T-cell (primary cell): ENCODE measurements at regions not wholly inside any gene's neighbourhood (a gene's known extent, or its start where the extent isn't known, plus 50 kb on each side); places are given as distances from the start of the nearest gene placed in this dataset.

Experiments used
- ATAC-seq, 4 experiments: fragments of 200-7000 bp in 3 of 4; fragments of 150-1000 bp in 1 of 4; cut with Tn5 transposase; replicated peaks in 1 of 4; 1 replicate in 3 of 4; 2 replicates in 1 of 4; pipeline ENCODE4 v1.10.0; 2021; ENCODE audit warnings: moderate library complexity in 3 of 4, mild to moderate bottlenecking in 2 of 4, moderate number of reproducible peaks in 1 of 4
- CTCF ChIA-PET, 2 donors: fragments of 300-600 bp; sonication (Branson Sonifier 250); formaldehyde crosslinking; loops; one replicate each; lab custom pipeline; 2022; ENCODE audit warnings: antibody characterized with exemption in 2 of 2; lab: Charles Lee
- POLR2A ChIA-PET, 2 donors: fragments of 300-600 bp; sonication (Branson Sonifier 250); formaldehyde crosslinking; loops; one replicate each; lab custom pipeline; 2022; ENCODE audit warnings: antibody characterized with exemption in 2 of 2; lab: Charles Lee
- DNase-seq, 35 experiments: peaks; one replicate each; pipeline versions ENCODE4 v3.0.0 to v3.0.0-alpha.2; 2013 to 2023
- H3K27ac ChIP-seq: one replicate; pipeline ENCODE4 v1.5.1; 2013; ENCODE audit warnings: low read length
- H3K27me3 ChIP-seq, 2 experiments: replicated peaks in 1 of 2; 1 replicate in 1 of 2; 2 replicates in 1 of 2; pipeline versions ENCODE4 v1.6.1 to v1.7.0; 2013; ENCODE audit warnings: low read length in 1 of 2, mixed read lengths in 1 of 2; ENCODE audit not compliant: control insufficient read depth in 2 of 2, insufficient read depth in 2 of 2; ENCODE audit errors: extremely low read depth in 1 of 2
- H3K36me3 ChIP-seq, 2 donors: 1 replicate in 1 of 2; 2 replicates in 1 of 2; pipeline versions ENCODE4 v1.6.1 to v1.7.0; 2013; ENCODE audit warnings: low read length in 1 of 2; ENCODE audit not compliant: control insufficient read depth in 2 of 2, insufficient read depth in 1 of 2; ENCODE audit errors: extremely low read depth in 1 of 2
- H3K4me1 ChIP-seq, 2 experiments: 1 replicate in 1 of 2; 2 replicates in 1 of 2; pipeline versions ENCODE4 v1.6.1 to v1.7.0; 2013; ENCODE audit warnings: low read length in 2 of 2, mixed read lengths in 1 of 2; ENCODE audit not compliant: insufficient read depth in 2 of 2, control insufficient read depth in 1 of 2; ENCODE audit errors: extremely low read depth in 1 of 2
- H3K4me3 ChIP-seq, 2 donors: 1 replicate in 1 of 2; 2 replicates in 1 of 2; pipeline versions ENCODE4 v1.5.1 to v1.7.0; 2013; ENCODE audit warnings: mild to moderate bottlenecking in 2 of 2, low read length in 1 of 2, moderate library complexity in 1 of 2; ENCODE audit not compliant: control insufficient read depth in 1 of 2; ENCODE audit errors: extremely low read depth in 1 of 2
- H3K9me3 ChIP-seq: 2 replicates; pipeline ENCODE4 v1.7.0; 2013
- H3K27ac Mint-ChIP-seq, 2 donors: one replicate each; pipeline ENCODE4 v1.8.0; 2020 to 2021; ENCODE audit warnings: mild to moderate bottlenecking in 2 of 2, mixed read lengths in 2 of 2
- H3K27me3 Mint-ChIP-seq, 2 donors: one replicate each; pipeline ENCODE4 v1.8.0; 2021 to 2022; ENCODE audit warnings: mixed read lengths in 2 of 2
- H3K36me3 Mint-ChIP-seq: one replicate; pipeline ENCODE4 v1.8.0; 2021; ENCODE audit warnings: mixed read lengths
- H3K4me1 Mint-ChIP-seq, 3 donors: one replicate each; pipeline ENCODE4 v1.8.0; 2020 to 2022; ENCODE audit warnings: mixed read lengths in 3 of 3, mild to moderate bottlenecking in 1 of 3
- H3K4me3 Mint-ChIP-seq, 3 donors: one replicate each; pipeline ENCODE4 v1.8.0; 2020 to 2022; ENCODE audit warnings: mild to moderate bottlenecking in 3 of 3, mixed read lengths in 3 of 3, moderate library complexity in 3 of 3
- H3K9me3 Mint-ChIP-seq, 3 donors: one replicate each; pipeline ENCODE4 v1.8.0; 2020 to 2022; ENCODE audit warnings: mixed read lengths in 3 of 3
- WGBS: methylation state at CpG from one replicate; pipeline ENCODE4 v1.1.5; 2013; ENCODE audit warnings: missing lambda C conversion rate; ENCODE audit not compliant: insufficient coverage; 5-methylcytosine and 5-hydroxymethylcytosine counted together

GRCh38 chr18:29191263-29191662 lies 1014.3 kb upstream of the CDH2 start:
- H3K27ac Mint-ChIP-seq: no peak overlapping the region
- Histone ChIP-seq H3K9me3 (no peaks in the 10 kb centered on the region), H3K36me3 (no peaks in the 10 kb centered on the region), H3K27me3 (no peaks in the 10 kb centered on the region), H3K27ac (no peak overlapping the region), H3K4me3 (no peak overlapping the region), H3K4me1 (no peaks in the 10 kb centered on the region)
- ChIA-PET POLR2A (no interaction called here), CTCF (no interaction called here)
- no peaks in the 10 kb centered on the region for H3K36me3 Mint-ChIP-seq
- no peaks in the 10 kb centered on the region for H3K27me3 Mint-ChIP-seq
- no peak for DNase-seq
- H3K4me1 Mint-ChIP-seq: no peaks in the 10 kb centered on the region
- 50% methylated on average over 2 of the region's 3 CpGs for WGBS
- no peak overlapping the region for H3K4me3 Mint-ChIP-seq
- peaks cover 5 to 29% (median 21%) of the 10 kb centered on the region in 3 donors for H3K9me3 Mint-ChIP-seq
- no peak for ATAC-seq

GRCh38 chr18:29188760-29189159 lies 1011.8 kb upstream of the CDH2 start:
- Mint-ChIP-seq H3K9me3 (peaks cover 5 to 33% (median 15%) of the 10 kb centered on the region in 3 donors), H3K36me3 (no peaks in the 10 kb centered on the region), H3K27me3 (no peaks in the 10 kb centered on the region), H3K4me1 (no peaks in the 10 kb centered on the region), H3K4me3 (no peak overlapping the region), H3K27ac (no peak overlapping the region)
- Histone ChIP-seq H3K36me3 (no peaks in the 10 kb centered on the region), H3K9me3 (no peaks in the 10 kb centered on the region), H3K27ac (no peak overlapping the region), H3K4me3 (no peak overlapping the region), H3K27me3 (no peaks in the 10 kb centered on the region), H3K4me1 (no peaks in the 10 kb centered on the region)
- ChIA-PET POLR2A (no interaction called here), CTCF (no interaction called here)
- ATAC-seq: no peak
- DNase-seq: no peak

GRCh38 chr18:29185801-29186200 lies 1008.9 kb upstream of the CDH2 start:
- CTCF ChIA-PET: no interaction called here
- POLR2A ChIA-PET: no interaction called here
- Mint-ChIP-seq H3K27me3 (no peaks in the 10 kb centered on the region), H3K4me3 (no peak overlapping the region), H3K36me3 (no peaks in the 10 kb centered on the region), H3K27ac (no peak overlapping the region), H3K4me1 (no peaks in the 10 kb centered on the region), H3K9me3 (peaks cover 5 to 20% (median 11%) of the 10 kb centered on the region in 3 donors)
- H3K4me1 ChIP-seq: no peaks in the 10 kb centered on the region
- no peaks in the 10 kb centered on the region for H3K9me3 ChIP-seq
- H3K36me3 ChIP-seq: no peaks in the 10 kb centered on the region
- ATAC-seq (no peak), DNase-seq (no peak)
- no CpG with 5 or more reads among the region's 1 CpG for WGBS
- H3K4me3 ChIP-seq: no peak overlapping the region
- no peaks in the 10 kb centered on the region for H3K27me3 ChIP-seq
- H3K27ac ChIP-seq: no peak overlapping the region

DNA sequence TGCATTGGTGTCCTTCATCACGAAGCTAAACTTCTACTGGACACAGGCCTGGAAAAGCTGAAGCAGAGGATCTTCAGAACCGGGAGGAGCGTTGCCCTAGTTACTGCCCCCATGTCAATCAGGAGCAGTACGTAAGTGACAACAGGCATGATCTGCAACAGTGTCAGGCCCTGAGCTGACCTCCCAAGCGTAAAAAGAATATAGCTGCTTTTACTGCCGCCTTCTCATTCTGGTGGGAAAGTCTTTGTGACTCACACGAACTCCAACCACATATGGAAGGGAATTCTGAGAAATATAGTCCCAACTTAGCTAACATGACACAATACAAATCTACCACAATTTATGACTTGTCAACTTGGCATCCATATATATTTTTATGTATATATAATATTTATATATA lies 1007.7 kb upstream of the CDH2 start:
- no peak overlapping the region for H3K4me3 ChIP-seq
- H3K27me3 Mint-ChIP-seq: no peaks in the 10 kb centered on the region
- ChIA-PET POLR2A (no interaction called here), CTCF (no interaction called here)
- H3K9me3 Mint-ChIP-seq: peaks cover 2 to 18% (median 7%) of the 10 kb centered on the region in 3 donors
- no peak overlapping the region for H3K4me3 Mint-ChIP-seq
- H3K36me3 Mint-ChIP-seq: no peaks in the 10 kb centered on the region
- ATAC-seq (no peak), DNase-seq (no peak)
- H3K4me1 Mint-ChIP-seq: no peaks in the 10 kb centered on the region
- H3K36me3 ChIP-seq: no peaks in the 10 kb centered on the region
- WGBS: 83% methylated on average over 4 of the region's 7 CpGs
- no peak overlapping the region for H3K27ac Mint-ChIP-seq
- H3K4me1 ChIP-seq: no peaks in the 10 kb centered on the region
- H3K27me3 ChIP-seq: no peaks in the 10 kb centered on the region
- H3K9me3 ChIP-seq: no peaks in the 10 kb centered on the region
- H3K27ac ChIP-seq: no peak overlapping the region

DNA sequence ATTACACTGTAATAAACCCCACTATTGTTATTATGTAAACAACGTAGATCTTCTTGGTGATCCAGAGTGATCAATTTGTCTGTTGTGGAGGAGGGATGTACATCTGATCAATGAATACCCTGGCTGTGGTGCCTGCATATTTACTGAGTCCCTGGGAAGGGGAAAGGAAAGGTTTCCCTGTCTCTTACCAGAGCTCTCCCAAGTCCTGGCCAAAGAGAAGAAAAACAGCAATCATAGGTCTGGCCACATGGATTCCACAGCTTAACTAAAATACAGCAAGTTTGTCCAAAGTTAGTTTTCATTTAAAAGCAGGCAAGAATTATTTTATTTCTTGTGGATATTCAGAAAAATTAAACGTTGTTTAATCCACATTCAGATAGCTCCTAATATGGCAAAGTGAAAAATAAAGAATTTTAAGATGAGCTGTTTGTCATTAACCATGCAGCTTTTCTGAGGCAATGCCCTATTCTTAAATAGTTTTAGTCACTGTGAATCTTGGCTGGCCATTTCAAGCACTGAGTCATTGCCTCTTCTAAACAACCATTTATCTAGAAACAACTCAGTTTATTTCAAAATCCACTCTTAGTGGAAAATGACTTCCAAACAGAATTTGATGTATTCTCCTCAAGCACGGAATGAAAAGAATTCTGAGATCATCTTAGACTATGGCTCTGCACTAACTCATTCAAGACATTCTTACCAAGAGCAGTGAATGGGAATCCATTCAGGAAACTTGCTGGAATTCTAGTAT lies 1004.4 kb upstream of the CDH2 start:
- peaks cover 5 to 7% (median 6%) of the 10 kb centered on the region in 3 donors for H3K9me3 Mint-ChIP-seq
- H3K4me3 ChIP-seq: no peak overlapping the region
- no peak for ATAC-seq

GRCh38 chr18:29176681-29177080 lies 999.8 kb upstream of the CDH2 start:
- Mint-ChIP-seq H3K36me3 (no peaks in the 10 kb centered on the region), H3K9me3 (peaks cover 9 to 11% (median 10%) of the 10 kb centered on the region in 3 donors)
- POLR2A ChIA-PET: no interaction called here

More for the DNA sequence above, 1004.4 kb upstream of the CDH2 start:
- Mint-ChIP-seq H3K36me3 (no peaks in the 10 kb centered on the region), H3K4me3 (no peak overlapping the region), H3K4me1 (no peaks in the 10 kb centered on the region), H3K27ac (no peak overlapping the region), H3K27me3 (no peaks in the 10 kb centered on the region)
- Histone ChIP-seq H3K27me3 (no peaks in the 10 kb centered on the region), H3K36me3 (no peaks in the 10 kb centered on the region), H3K4me1 (no peaks in the 10 kb centered on the region), H3K27ac (no peak overlapping the region), H3K9me3 (no peaks in the 10 kb centered on the region)
- DNase-seq: no peak
- no CpG with 5 or more reads among the region's 3 CpGs for WGBS
- ChIA-PET CTCF (no interaction called here), POLR2A (no interaction called here)

More at GRCh38 chr18:29176681-29177080, 999.8 kb upstream of the CDH2 start:
- no peak overlapping the region for H3K4me3 Mint-ChIP-seq
- H3K27me3 ChIP-seq: no peaks in the 10 kb centered on the region
- H3K36me3 ChIP-seq: no peaks in the 10 kb centered on the region
- H3K4me3 ChIP-seq: no peak overlapping the region
- no peaks in the 10 kb centered on the region for H3K4me1 Mint-ChIP-seq
- no peaks in the 10 kb centered on the region for H3K4me1 ChIP-seq
- H3K9me3 ChIP-seq: no peaks in the 10 kb centered on the region
- DNase-seq (no peak), ATAC-seq (no peak)
- H3K27ac ChIP-seq: no peak overlapping the region
- no CpG with 5 or more reads among the region's 1 CpG for WGBS
- H3K27ac Mint-ChIP-seq: no peak overlapping the region
- no peaks in the 10 kb centered on the region for H3K27me3 Mint-ChIP-seq
- CTCF ChIA-PET: no interaction called here
